Tibial artery (tissue), 4 donors: ENCODE measurements at regions not wholly inside any gene's neighbourhood (a gene's known extent, or its start where the extent isn't known, plus 50 kb on each side); places are given as distances from the start of the nearest gene placed in this dataset.

ENCODE experiments used
- DNase-seq, 2 donors: peaks; one replicate each; pipeline ENCODE4 v3.0.0-alpha.2; 2019
- H3K27ac ChIP-seq, 2 donors: fragments of 200-600 bp; sonication (generic) in 1 of 2; 1 replicate in 1 of 2; 2 replicates in 1 of 2; pipeline ENCODE4 v1.5.1; 2018 to 2019; ENCODE audit warnings: mild to moderate bottlenecking in 1 of 2
- H3K27me3 ChIP-seq, 2 donors: fragments of 200-600 bp; sonication (generic) in 1 of 2; one replicate each; pipeline versions ENCODE4 v1.5.1 to v1.6.0; 2016 to 2019
- H3K36me3 ChIP-seq, 3 donors: fragments of 200-600 bp; sonication (generic) in 2 of 3; one replicate each; pipeline ENCODE4 v1.5.1; 2016 to 2019; ENCODE audit warnings: mild to moderate bottlenecking in 2 of 3
- H3K4me1 ChIP-seq, 4 donors: fragments of 200-600 bp; sonication (generic) in 2 of 4; 1 replicate in 3 of 4; 2 replicates in 1 of 4; pipeline ENCODE4 v1.5.1; 2016 to 2019
- H3K4me3 ChIP-seq, 2 donors: fragments of 200-600 bp; sonication (generic) in 1 of 2; 1 replicate in 1 of 2; 2 replicates in 1 of 2; pipeline ENCODE4 v1.5.1; 2018 to 2019; ENCODE audit warnings: mild to moderate bottlenecking in 2 of 2
- H3K9me3 ChIP-seq, 3 donors: fragments of 200-600 bp; sonication (generic) in 1 of 3; one replicate each; pipeline ENCODE4 v1.5.1; 2016 to 2019
- intact Hi-C: fragments of 100-400 bp; cut with DNase I; formaldehyde crosslinking; loops from one replicate; pipeline ENCODE4 v1.15.0; 2023; ENCODE audit warnings: low total_unique reads
- TF ChIP-seq, protein P1 (sequence below), 2 experiments: fragments of 200-600 bp in 1 of 2; fragments of 450-650 bp in 1 of 2; IDR thresholded peaks; one replicate each; pipeline ENCODE4 v1.5.1; 2017 to 2019; ENCODE audit warnings: antibody characterized with exemption in 2 of 2, mild to moderate bottlenecking in 1 of 2, moderate library complexity in 1 of 2

DNA sequence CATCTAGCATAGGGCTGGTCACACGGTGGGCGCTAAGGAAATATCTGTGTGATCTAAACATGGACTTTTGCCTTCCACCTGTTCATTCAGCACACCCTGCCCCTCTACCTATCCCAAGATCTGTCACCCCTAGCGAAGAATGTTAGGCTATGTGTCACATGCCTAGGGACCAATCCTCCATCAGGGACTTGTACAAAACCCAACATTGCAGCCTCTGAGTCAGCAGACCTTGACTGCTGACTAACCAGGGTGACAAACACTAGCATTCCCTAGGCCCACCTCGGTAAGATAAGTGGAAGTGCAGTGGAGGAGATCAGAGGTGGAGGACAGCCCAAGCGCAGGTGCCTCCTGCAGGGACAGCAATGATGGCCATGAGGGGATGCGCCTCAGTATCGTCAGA, 99.2 kb downstream of the SOX11 start:
- H3K9me3 ChIP-seq: peaks cover 4 to 11% (median 9%) of the 10 kb centered on the region in 3 donors

DNA sequence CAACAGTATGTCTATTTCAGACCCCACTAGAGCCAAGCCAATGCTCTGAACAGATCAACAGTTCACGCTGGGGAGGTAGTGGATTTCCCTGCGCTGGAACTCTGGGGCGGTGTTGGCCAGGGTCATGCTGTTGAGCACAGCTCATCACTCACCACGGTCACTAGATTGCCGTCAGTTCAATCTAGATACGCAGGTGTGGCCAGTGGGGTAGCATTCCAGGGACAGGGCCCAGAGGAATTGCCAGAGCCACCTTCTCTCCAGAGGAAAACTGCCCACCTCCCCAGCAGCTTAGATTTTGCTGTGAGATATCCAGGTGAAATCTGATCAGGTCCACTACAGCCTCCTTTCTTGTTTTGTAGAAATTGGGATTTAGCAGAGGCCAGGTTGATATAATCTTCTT, 101.8 kb downstream of the SOX11 start:
- TF ChIP-seq, protein P1, sequence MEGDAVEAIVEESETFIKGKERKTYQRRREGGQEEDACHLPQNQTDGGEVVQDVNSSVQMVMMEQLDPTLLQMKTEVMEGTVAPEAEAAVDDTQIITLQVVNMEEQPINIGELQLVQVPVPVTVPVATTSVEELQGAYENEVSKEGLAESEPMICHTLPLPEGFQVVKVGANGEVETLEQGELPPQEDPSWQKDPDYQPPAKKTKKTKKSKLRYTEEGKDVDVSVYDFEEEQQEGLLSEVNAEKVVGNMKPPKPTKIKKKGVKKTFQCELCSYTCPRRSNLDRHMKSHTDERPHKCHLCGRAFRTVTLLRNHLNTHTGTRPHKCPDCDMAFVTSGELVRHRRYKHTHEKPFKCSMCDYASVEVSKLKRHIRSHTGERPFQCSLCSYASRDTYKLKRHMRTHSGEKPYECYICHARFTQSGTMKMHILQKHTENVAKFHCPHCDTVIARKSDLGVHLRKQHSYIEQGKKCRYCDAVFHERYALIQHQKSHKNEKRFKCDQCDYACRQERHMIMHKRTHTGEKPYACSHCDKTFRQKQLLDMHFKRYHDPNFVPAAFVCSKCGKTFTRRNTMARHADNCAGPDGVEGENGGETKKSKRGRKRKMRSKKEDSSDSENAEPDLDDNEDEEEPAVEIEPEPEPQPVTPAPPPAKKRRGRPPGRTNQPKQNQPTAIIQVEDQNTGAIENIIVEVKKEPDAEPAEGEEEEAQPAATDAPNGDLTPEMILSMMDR (IDR thresholded peaks at IDR 0.05): no peak
- intact Hi-C loops: no loop called here
- Histone ChIP-seq H3K36me3 (no peaks in the 10 kb centered on the region), H3K27ac (no peak overlapping the region), H3K9me3 (peaks cover 0 to 4% (median 0%) of the 10 kb centered on the region in 3 donors), H3K4me3 (no peak overlapping the region), H3K27me3 (no peaks in the 10 kb centered on the region), H3K4me1 (no peaks in the 10 kb centered on the region)
- no peak for DNase-seq

More for the DNA sequence above, 99.2 kb downstream of the SOX11 start:
- intact Hi-C loops: no loop called here
- Histone ChIP-seq H3K27ac (no peak overlapping the region), H3K27me3 (no peaks in the 10 kb centered on the region), H3K4me1 (no peaks in the 10 kb centered on the region), H3K4me3 (no peak overlapping the region), H3K36me3 (no peaks in the 10 kb centered on the region)
- TF ChIP-seq, protein P1 (IDR thresholded peaks at IDR 0.05): no peak
- no peak for DNase-seq

DNA sequence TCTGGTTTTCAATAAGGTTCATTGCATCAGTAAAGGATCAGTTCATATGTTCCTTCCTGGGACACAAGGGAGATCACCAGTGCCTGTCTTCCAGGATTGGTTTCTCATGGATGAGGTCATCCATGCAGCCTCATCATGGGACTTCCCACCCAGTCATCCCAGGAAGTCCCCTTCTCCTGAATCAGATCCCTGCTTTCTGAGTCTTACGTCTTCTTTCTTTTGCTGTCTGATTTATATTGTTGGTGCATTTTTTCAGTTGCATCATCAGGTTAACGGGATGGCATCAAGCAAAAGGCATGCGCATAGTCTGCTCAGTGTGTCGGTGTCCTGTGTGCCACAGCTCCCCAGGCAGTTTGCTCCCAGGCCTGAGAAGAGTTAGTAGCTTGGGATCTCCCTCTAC, 105.9 kb downstream of the SOX11 start:
- DNase-seq: no peak
- TF ChIP-seq, protein P1 (IDR thresholded peaks at IDR 0.05): no peak
- intact Hi-C loops: no loop called here

DNA sequence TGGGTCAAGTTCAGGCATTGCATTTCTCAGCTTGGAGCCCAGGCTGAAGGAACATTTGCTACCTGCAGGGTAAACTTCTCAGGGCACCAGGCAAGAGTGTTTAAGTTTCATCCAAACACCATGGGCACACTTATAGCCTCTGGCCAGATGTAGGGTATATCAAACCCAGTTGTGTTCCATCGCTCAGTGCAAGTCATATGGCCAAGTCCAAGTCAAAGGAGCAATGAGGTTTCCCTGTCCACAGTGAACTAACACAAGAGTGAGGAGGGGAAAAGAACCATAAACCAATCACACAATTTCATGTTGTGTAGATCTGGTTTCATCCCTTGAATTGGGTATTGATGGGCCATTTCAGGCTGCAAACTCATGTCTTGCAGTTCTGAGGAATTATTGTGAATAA, 107.2 kb downstream of the SOX11 start:
- TF ChIP-seq, protein P1 (IDR thresholded peaks at IDR 0.05): no peak
- Histone ChIP-seq H3K27ac (no peak overlapping the region), H3K4me3 (no peak overlapping the region), H3K9me3 (no peaks in the 10 kb centered on the region), H3K36me3 (no peaks in the 10 kb centered on the region), H3K27me3 (no peaks in the 10 kb centered on the region), H3K4me1 (no peaks in the 10 kb centered on the region)
- intact Hi-C loops: no loop called here
- no peak for DNase-seq

More for the DNA sequence above, 105.9 kb downstream of the SOX11 start:
- Histone ChIP-seq H3K4me3 (no peak overlapping the region), H3K27me3 (no peaks in the 10 kb centered on the region), H3K27ac (no peak overlapping the region), H3K4me1 (no peaks in the 10 kb centered on the region), H3K36me3 (no peaks in the 10 kb centered on the region), H3K9me3 (no peaks in the 10 kb centered on the region)

DNA sequence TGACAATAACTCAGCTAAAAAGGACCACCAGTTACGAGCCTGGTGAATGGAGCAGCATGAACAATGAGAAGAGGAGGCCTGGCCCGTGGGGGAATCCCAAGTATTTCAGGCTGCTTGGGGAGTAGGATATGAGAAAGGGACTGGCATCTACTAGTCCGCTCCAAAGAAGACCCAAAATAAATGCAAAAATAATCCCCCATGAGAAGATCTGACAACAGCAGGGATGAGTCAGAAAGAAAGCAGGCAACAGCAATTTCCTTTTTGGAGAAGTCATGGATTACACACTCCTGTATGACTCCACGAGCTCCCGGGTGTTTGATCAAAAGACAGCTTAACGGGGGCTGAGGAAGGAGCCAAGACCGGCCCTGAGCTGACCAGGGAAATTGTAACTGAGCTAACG, 111.4 kb downstream of the SOX11 start:
- intact Hi-C loops: no loop called here
- no peaks in the 10 kb centered on the region for H3K36me3 ChIP-seq
- H3K27ac ChIP-seq: no peak overlapping the region
- no peaks in the 10 kb centered on the region for H3K4me1 ChIP-seq
- H3K4me3 ChIP-seq: no peak overlapping the region
- no peaks in the 10 kb centered on the region for H3K9me3 ChIP-seq
- H3K27me3 ChIP-seq: no peaks in the 10 kb centered on the region
- no peak for DNase-seq
- TF ChIP-seq, protein P1 (IDR thresholded peaks at IDR 0.05): no peak

DNA sequence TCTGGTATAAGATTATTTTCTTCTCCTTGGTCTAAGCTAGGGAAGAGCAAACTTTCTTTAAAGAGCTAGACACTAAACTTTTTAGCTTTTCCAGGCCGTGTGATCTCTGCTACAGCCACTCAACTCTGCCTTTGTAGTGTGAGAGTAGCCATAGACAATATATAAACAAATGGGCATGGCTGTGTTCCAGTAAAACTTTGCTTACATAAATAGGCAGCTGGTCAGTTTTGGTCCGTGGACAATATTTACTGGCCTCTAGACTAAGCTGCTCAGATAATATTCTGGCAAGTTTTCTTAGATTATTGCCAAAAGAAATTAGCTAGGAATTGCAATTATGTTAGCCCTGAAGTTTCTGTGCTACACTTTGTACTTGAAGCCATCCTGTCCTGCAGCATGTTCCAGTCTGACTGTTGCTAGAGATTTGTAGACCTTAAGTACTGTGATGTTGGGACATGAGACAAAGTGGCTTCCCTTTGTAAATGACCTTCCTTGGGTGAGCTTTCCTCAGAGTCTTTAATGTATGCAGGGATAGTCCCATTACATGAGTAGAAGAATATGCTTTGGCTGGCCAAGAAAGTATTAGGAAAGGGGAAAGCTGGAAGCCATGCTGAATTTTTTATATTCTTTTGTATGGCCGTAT, 126.9 kb downstream of the SOX11 start:
- no peak for DNase-seq
- intact Hi-C loops: no loop called here

More for the DNA sequence above, 126.9 kb downstream of the SOX11 start:
- H3K27me3 ChIP-seq: no peaks in the 10 kb centered on the region
- H3K4me1 ChIP-seq: no peaks in the 10 kb centered on the region
- no peaks in the 10 kb centered on the region for H3K36me3 ChIP-seq
- no peak overlapping the region for H3K4me3 ChIP-seq
- TF ChIP-seq, protein P1 (IDR thresholded peaks at IDR 0.05): no peak
- no peak overlapping the region for H3K27ac ChIP-seq
- H3K9me3 ChIP-seq: no peaks in the 10 kb centered on the region
